ENCODE measurements at regions not wholly inside any gene's neighbourhood (a gene's known extent, or its start where the extent isn't known, plus 50 kb on each side); places are given as distances from the start of the nearest gene placed in this dataset.

DNA sequence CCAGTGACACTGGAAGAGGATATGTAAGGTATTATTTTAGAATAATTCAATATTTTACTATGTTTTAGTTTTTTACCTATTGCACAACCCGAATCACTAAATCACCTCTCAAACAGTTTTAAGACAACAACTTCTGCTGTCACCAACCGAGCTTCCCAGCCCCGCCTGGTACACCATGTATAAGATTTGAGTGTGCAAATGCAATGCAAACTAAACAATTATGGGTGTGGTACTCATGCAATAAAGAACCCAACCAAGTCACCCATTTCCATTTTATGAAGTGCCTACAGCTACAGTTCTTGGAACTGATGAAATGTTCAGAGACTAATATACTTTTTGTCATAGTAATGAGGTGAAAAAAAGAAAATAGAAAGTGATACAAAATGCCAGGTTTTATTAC is 256.2 kb downstream of the TAFA4 start:
- FAIRE-seq = no peak
- Histone ChIP-seq H3K4me2 (no peak overlapping the region), H3K27ac (no peak overlapping the region), H3K9me3 (no peaks in the 10 kb centered on the region), H3K4me3 (no peak overlapping the region), H3K4me1 (no peaks in the 10 kb centered on the region)
- ChIA-PET POLR2A (no interaction called here), CTCF (no interaction called here)
- 2% methylated on average over 3 of the region's 3 CpGs for WGBS (ENCODE audit: missing lambda C conversion rate)
- TF ChIP-seq CEBPB (IDR thresholded peaks at IDR 0.05) (no peak), MYC (IDR thresholded peaks at IDR 0.05; ENCODE audit: borderline replicate concordance, low read length) (no peak)
- DNase-seq (ENCODE audit: low read depth in 1 of 2, low spot score in 1 of 2) = no peak
- ATAC-seq = no peak

DNA sequence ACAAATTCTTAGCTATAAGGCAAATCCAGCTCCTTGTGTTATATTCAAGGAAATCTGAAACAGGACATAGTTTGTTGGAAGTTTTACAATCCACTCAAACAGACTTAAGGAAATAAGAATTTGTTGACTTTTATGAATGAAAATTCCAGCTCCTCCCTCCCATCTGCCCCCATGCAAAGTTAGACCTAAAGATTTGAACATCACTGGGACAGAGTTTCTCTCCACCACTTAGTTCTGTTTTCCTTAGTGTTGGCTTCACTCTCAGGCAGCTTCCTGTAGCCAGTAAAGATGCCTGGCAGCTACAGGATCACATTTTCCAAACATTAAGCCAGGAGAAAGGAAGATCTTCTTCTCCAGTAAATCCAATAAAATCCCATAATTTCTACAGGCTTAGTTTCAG is 265.0 kb downstream of the TAFA4 start:
- ChIA-PET CTCF (no interaction called here), POLR2A (no interaction called here)
- no peaks in the 10 kb centered on the region for H3K9me3 ChIP-seq
- ATAC-seq (no peak), DNase-seq (ENCODE audit: low read depth in 1 of 2, low spot score in 1 of 2) (no peak), FAIRE-seq (no peak)
- no peak overlapping the region for H3K4me2 ChIP-seq
- no peaks in the 10 kb centered on the region for H3K4me1 ChIP-seq
- H3K27ac ChIP-seq = no peak overlapping the region
- no peak overlapping the region for H3K4me3 ChIP-seq
- TF ChIP-seq, protein P1, sequence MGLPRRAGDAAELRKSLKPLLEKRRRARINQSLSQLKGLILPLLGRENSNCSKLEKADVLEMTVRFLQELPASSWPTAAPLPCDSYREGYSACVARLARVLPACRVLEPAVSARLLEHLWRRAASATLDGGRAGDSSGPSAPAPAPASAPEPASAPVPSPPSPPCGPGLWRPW (IDR thresholded peaks at IDR 0.05) = no peak
- TF ChIP-seq, protein P2, sequence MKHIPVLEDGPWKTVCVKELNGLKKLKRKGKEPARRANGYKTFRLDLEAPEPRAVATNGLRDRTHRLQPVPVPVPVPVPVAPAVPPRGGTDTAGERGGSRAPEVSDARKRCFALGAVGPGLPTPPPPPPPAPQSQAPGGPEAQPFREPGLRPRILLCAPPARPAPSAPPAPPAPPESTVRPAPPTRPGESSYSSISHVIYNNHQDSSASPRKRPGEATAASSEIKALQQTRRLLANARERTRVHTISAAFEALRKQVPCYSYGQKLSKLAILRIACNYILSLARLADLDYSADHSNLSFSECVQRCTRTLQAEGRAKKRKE (CRISPR knock-in tag; IDR thresholded peaks at IDR 0.05; ENCODE audit: low read depth) = no peak
- TF ChIP-seq HOXB5 (CRISPR knock-in tag; IDR thresholded peaks at IDR 0.05) (no peak), RNF2 (IDR thresholded peaks at IDR 0.05; ENCODE audit: borderline replicate concordance, low read depth) (no peak), POLR2AphosphoS2 (conservative IDR thresholded peaks at IDR 0.05; ENCODE audit: low read length) (no peak), JUN (IDR thresholded peaks at IDR 0.05) (no peak), SMC3 (IDR thresholded peaks at IDR 0.05) (no peak), ZNF302 (CRISPR knock-in tag; IDR thresholded peaks at IDR 0.05) (no peak), BHLHE40 (IDR thresholded peaks at IDR 0.05; ENCODE audit: low read depth, low read length) (no peak), GATA3 (IDR thresholded peaks at IDR 0.05; ENCODE audit: borderline replicate concordance) (no peak), RCOR1 (IDR thresholded peaks at IDR 0.05; ENCODE audit: low read depth, low read length) (no peak), CBX2 (IDR thresholded peaks at IDR 0.05; ENCODE audit: borderline replicate concordance, low read depth) (no peak), ZC3H11A (IDR thresholded peaks at IDR 0.05) (no peak)
- TF ChIP-seq, protein P3, sequence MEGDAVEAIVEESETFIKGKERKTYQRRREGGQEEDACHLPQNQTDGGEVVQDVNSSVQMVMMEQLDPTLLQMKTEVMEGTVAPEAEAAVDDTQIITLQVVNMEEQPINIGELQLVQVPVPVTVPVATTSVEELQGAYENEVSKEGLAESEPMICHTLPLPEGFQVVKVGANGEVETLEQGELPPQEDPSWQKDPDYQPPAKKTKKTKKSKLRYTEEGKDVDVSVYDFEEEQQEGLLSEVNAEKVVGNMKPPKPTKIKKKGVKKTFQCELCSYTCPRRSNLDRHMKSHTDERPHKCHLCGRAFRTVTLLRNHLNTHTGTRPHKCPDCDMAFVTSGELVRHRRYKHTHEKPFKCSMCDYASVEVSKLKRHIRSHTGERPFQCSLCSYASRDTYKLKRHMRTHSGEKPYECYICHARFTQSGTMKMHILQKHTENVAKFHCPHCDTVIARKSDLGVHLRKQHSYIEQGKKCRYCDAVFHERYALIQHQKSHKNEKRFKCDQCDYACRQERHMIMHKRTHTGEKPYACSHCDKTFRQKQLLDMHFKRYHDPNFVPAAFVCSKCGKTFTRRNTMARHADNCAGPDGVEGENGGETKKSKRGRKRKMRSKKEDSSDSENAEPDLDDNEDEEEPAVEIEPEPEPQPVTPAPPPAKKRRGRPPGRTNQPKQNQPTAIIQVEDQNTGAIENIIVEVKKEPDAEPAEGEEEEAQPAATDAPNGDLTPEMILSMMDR (IDR thresholded peaks at IDR 0.05) = no peak
- TF ChIP-seq, protein P4, sequence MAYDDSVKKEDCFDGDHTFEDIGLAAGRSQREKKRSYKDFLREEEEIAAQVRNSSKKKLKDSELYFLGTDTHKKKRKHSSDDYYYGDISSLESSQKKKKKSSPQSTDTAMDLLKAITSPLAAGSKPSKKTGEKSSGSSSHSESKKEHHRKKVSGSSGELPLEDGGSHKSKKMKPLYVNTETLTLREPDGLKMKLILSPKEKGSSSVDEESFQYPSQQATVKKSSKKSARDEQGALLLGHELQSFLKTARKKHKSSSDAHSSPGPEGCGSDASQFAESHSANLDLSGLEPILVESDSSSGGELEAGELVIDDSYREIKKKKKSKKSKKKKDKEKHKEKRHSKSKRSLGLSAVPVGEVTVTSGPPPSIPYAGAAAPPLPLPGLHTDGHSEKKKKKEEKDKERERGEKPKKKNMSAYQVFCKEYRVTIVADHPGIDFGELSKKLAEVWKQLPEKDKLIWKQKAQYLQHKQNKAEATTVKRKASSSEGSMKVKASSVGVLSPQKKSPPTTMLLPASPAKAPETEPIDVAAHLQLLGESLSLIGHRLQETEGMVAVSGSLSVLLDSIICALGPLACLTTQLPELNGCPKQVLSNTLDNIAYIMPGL (CRISPR knock-in tag; IDR thresholded peaks at IDR 0.05; ENCODE audit: borderline replicate concordance) = no peak

DNA sequence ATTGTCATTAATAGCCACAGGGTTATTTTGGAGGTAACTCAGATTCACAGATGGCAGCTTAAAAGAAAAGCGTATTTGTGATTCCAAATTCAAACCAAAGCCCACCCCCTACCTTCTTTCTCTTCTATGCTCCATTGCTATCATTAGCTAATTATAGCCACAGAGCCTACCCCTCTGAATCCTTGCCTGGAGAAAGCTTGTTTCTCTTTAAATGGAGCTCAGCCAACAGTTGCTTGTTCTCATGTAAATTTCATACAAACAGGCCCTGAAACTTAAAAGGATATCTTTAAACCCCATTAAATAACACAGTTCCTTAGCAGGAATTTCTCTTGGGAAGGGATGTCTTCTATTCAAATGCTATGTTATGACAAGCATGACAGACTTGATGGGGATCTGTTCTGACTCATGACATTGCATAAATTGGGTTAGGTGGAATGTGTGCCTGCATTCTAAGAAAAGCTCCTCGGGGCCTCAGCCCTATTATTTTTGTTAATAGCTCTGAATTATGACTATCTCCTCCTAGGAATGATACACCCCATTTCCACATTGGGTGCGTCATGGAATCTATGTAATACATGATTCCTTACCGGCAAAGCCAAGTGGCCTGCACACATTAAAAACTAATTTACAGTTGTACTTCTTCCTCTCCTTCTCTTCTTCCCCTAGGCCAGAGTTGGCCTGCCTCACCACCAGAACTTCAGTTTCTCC is 265.8 kb downstream of the TAFA4 start:
- Histone ChIP-seq H3K9me3 (no peaks in the 10 kb centered on the region), H3K4me3 (no peak overlapping the region), H3K4me1 (no peaks in the 10 kb centered on the region), H3K27ac (no peak overlapping the region), H3K4me2 (no peak overlapping the region)
- FAIRE-seq = no peak
- CTCF ChIA-PET = interaction anchor here (1.2 kb wide), 1 partner anchor 1553 kb away, joined by 3 read pairs; no protein-coding TSS in a partner anchor
- ATAC-seq = no peak
- 32% methylated on average over 4 of the region's 4 CpGs for WGBS (ENCODE audit: missing lambda C conversion rate)
- POLR2A ChIA-PET = no interaction called here
- DNase-seq (ENCODE audit: low read depth in 1 of 2, low spot score in 1 of 2) = no peak
- TF ChIP-seq HOXB13 (CRISPR knock-in tag; IDR thresholded peaks at IDR 0.05; ENCODE audit: low read depth) (no peak), EHMT2 (IDR thresholded peaks at IDR 0.05; ENCODE audit: low read depth) (no peak), HDAC2 (IDR thresholded peaks at IDR 0.05) (no peak), MYC (IDR thresholded peaks at IDR 0.05; ENCODE audit: borderline replicate concordance, low read length) (no peak), RARB (CRISPR knock-in tag; IDR thresholded peaks at IDR 0.05) (no peak), BHLHE40 (IDR thresholded peaks at IDR 0.05; ENCODE audit: low read depth, low read length) (no peak), CBX8 (IDR thresholded peaks at IDR 0.05) (no peak), KDM5A (IDR thresholded peaks at IDR 0.05) (no peak), ZC3H11A (IDR thresholded peaks at IDR 0.05) (no peak), TFCP2L1 (CRISPR knock-in tag; IDR thresholded peaks at IDR 0.05) (no peak), HOXB5 (CRISPR knock-in tag; IDR thresholded peaks at IDR 0.05) (no peak)
- TF ChIP-seq, protein P5, sequence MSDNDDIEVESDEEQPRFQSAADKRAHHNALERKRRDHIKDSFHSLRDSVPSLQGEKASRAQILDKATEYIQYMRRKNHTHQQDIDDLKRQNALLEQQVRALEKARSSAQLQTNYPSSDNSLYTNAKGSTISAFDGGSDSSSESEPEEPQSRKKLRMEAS (IDR thresholded peaks at IDR 0.05) = no peak
- TF ChIP-seq, protein P6, sequence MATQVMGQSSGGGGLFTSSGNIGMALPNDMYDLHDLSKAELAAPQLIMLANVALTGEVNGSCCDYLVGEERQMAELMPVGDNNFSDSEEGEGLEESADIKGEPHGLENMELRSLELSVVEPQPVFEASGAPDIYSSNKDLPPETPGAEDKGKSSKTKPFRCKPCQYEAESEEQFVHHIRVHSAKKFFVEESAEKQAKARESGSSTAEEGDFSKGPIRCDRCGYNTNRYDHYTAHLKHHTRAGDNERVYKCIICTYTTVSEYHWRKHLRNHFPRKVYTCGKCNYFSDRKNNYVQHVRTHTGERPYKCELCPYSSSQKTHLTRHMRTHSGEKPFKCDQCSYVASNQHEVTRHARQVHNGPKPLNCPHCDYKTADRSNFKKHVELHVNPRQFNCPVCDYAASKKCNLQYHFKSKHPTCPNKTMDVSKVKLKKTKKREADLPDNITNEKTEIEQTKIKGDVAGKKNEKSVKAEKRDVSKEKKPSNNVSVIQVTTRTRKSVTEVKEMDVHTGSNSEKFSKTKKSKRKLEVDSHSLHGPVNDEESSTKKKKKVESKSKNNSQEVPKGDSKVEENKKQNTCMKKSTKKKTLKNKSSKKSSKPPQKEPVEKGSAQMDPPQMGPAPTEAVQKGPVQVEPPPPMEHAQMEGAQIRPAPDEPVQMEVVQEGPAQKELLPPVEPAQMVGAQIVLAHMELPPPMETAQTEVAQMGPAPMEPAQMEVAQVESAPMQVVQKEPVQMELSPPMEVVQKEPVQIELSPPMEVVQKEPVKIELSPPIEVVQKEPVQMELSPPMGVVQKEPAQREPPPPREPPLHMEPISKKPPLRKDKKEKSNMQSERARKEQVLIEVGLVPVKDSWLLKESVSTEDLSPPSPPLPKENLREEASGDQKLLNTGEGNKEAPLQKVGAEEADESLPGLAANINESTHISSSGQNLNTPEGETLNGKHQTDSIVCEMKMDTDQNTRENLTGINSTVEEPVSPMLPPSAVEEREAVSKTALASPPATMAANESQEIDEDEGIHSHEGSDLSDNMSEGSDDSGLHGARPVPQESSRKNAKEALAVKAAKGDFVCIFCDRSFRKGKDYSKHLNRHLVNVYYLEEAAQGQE (IDR thresholded peaks at IDR 0.05) = no peak
- TF ChIP-seq, protein P1 (IDR thresholded peaks at IDR 0.05) = no peak

All from A549 (cell line).